GM23248 (cell line): ENCODE measurements at regions not wholly inside any gene's neighbourhood (a gene's known extent, or its start where the extent isn't known, plus 50 kb on each side); places are given as distances from the start of the nearest gene placed in this dataset.

ENCODE experiments used
- DNase-seq: peaks from one replicate; pipeline ENCODE4 v3.0.0-alpha.2; 2015
- H2AFZ ChIP-seq: fragments of 200-600 bp; sonication (generic); 2 replicates; pipeline ENCODE4 v1.6.1; 2016; ENCODE audit warnings: antibody characterized with exemption
- H3F3A ChIP-seq: fragments of 200-600 bp; sonication (generic); 2 replicates; pipeline ENCODE4 v1.6.1; 2016; ENCODE audit warnings: mild to moderate bottlenecking, antibody characterized with exemption, mixed run types; ENCODE audit not compliant: insufficient read depth
- H3K27ac ChIP-seq: fragments of 200-600 bp; sonication (generic); 2 replicates; pipeline ENCODE4 v1.5.1; 2016; ENCODE audit warnings: mild to moderate bottlenecking
- H3K27me3 ChIP-seq: fragments of 200-600 bp; sonication (generic); replicated peaks from 2 replicates; pipeline ENCODE4 v1.6.1; 2016; ENCODE audit warnings: mild to moderate bottlenecking; ENCODE audit not compliant: insufficient read depth
- H3K36me3 ChIP-seq: fragments of 200-600 bp; sonication (generic); 2 replicates; pipeline ENCODE4 v1.6.1; 2016; ENCODE audit warnings: low read depth, mild to moderate bottlenecking
- H3K4me1 ChIP-seq: fragments of 200-600 bp; sonication (generic); 2 replicates; pipeline ENCODE4 v1.6.1; 2016; ENCODE audit warnings: mild to moderate bottlenecking; ENCODE audit not compliant: insufficient read depth
- H3K4me2 ChIP-seq: fragments of 200-600 bp; sonication (generic); one replicate; pipeline ENCODE4 v1.6.1; 2016; ENCODE audit warnings: mild to moderate bottlenecking; ENCODE audit not compliant: unreplicated experiment
- H3K4me3 ChIP-seq: fragments of 200-600 bp; sonication (generic); 2 replicates; pipeline ENCODE4 v1.5.1; 2016; ENCODE audit warnings: mild to moderate bottlenecking
- H3K79me2 ChIP-seq: fragments of 200-600 bp; sonication (generic); 2 replicates; pipeline ENCODE4 v1.6.1; 2016; ENCODE audit warnings: mild to moderate bottlenecking; ENCODE audit not compliant: insufficient read depth
- H3K9ac ChIP-seq: fragments of 200-600 bp; sonication (generic); 2 replicates; pipeline ENCODE4 v1.6.1; 2016; ENCODE audit warnings: mild to moderate bottlenecking
- H3K9me2 ChIP-seq: fragments of 200-600 bp; sonication (generic); 2 replicates; pipeline ENCODE4 v1.6.1; 2016; ENCODE audit warnings: mixed run types, mild to moderate bottlenecking, moderate library complexity; ENCODE audit not compliant: insufficient read depth
- H3K9me3 ChIP-seq: fragments of 200-600 bp; sonication (generic); one replicate; pipeline ENCODE4 v1.6.1; 2017; ENCODE audit warnings: low read depth
- H4K20me1 ChIP-seq: fragments of 200-600 bp; sonication (generic); 2 replicates; pipeline ENCODE4 v1.6.0; 2016; ENCODE audit not compliant: insufficient read depth
- EZH2 ChIP-seq: fragments of 200-600 bp; sonication (generic); IDR thresholded peaks from 2 replicates; pipeline ENCODE4 v1.6.1; 2018; ENCODE audit warnings: antibody characterized with exemption, mild to moderate bottlenecking; ENCODE audit not compliant: insufficient read depth, poor library complexity, severe bottlenecking
- EZH2phosphoT487 ChIP-seq: fragments of 200-600 bp; sonication (generic); IDR thresholded peaks from 2 replicates; pipeline ENCODE4 v1.6.1; 2018; ENCODE audit warnings: antibody characterized with exemption, moderate library complexity, mild to moderate bottlenecking, low read depth; ENCODE audit not compliant: insufficient read depth
- WGBS, 2 experiments: methylation state at CpG; one replicate each; pipeline ENCODE4 v1.1.6; 2015 to 2017; ENCODE audit warnings: low lambda C conversion rate in 2 of 2, low coverage in 1 of 2; ENCODE audit errors: missing lambda C conversion rate in 2 of 2; 5-methylcytosine and 5-hydroxymethylcytosine counted together
- in situ Hi-C: fragments of 300-500 bp; cut with MboI; formaldehyde crosslinking; loops from 2 replicates; pipeline ENCODE4 v1.15.0; 2020

GRCh38 chr3:152779653-152780052 lies 55.3 kb upstream of the P2RY1 start:
- Histone ChIP-seq H3F3A (peaks cover 20% of the 10 kb centered on the region), H3K9ac (no peak overlapping the region), H2AFZ (peak overlapping the region; percentile 41), H3K36me3 (no peaks in the 10 kb centered on the region), H3K27ac (peak overlapping the region; percentile 37), H3K4me3 (0 out of 2 replicates have a peak overlapping the region, but pooled peaks have one; percentile 1), H3K4me2 (peak overlapping the region; percentile 18), H4K20me1 (no peaks in the 10 kb centered on the region), H3K9me3 (no peaks in the 10 kb centered on the region), H3K27me3 (no peaks in the 10 kb centered on the region), H3K79me2 (no peaks in the 10 kb centered on the region), H3K9me2 (no peaks in the 10 kb centered on the region), H3K4me1 (peaks cover 23% of the 10 kb centered on the region)
- WGBS, 2 experiments: 4 to 10% methylated on average over 2 of the region's 2 CpGs
- in situ Hi-C loops: no loop called here
- TF ChIP-seq EZH2 (no peak), EZH2phosphoT487 (no peak)
- peak; percentile 61 for DNase-seq

- peak; percentile 65 for DNase-seq
- H3K27me3 ChIP-seq: no peaks in the 10 kb centered on the region
- in situ Hi-C loops: no loop called here
- H3F3A ChIP-seq: peaks cover 20% of the 10 kb centered on the region
- no peak overlapping the region for H2AFZ ChIP-seq
- no peaks in the 10 kb centered on the region for H4K20me1 ChIP-seq
- peaks cover 23% of the 10 kb centered on the region for H3K4me1 ChIP-seq
- TF ChIP-seq EZH2phosphoT487 (no peak), EZH2 (no peak)
- H3K36me3 ChIP-seq: no peaks in the 10 kb centered on the region
- H3K4me3 ChIP-seq: no peak overlapping the region
- WGBS, 2 experiments: 33 to 38% methylated on average over 2 of the region's 2 CpGs
- H3K9me3 ChIP-seq: no peaks in the 10 kb centered on the region
- H3K27ac ChIP-seq: peak overlapping the region; percentile 37; the same call in 1 of the 2 replicates
- no peaks in the 10 kb centered on the region for H3K9me2 ChIP-seq
- H3K4me2 ChIP-seq: peak overlapping the region; percentile 18
- H3K9ac ChIP-seq: no peak overlapping the region
- H3K79me2 ChIP-seq: no peaks in the 10 kb centered on the region
Observed at GRCh38 chr3:152780553-152780952, 54.4 kb upstream of the P2RY1 start.

GRCh38 chr3:152785051-152785450 lies 49.9 kb upstream of the P2RY1 start:
- no peaks in the 10 kb centered on the region for H3K27me3 ChIP-seq
- no peak overlapping the region for H3K4me3 ChIP-seq
- in situ Hi-C loops: no loop called here
- H4K20me1 ChIP-seq: no peaks in the 10 kb centered on the region
- TF ChIP-seq EZH2phosphoT487 (no peak), EZH2 (no peak)
- no peak overlapping the region for H3K9ac ChIP-seq
- peaks cover 12% of the 10 kb centered on the region for H3F3A ChIP-seq
- 79 to 84% methylated on average over 4 of the region's 4 CpGs for whole genome bisulfite sequencing, 2 experiments
- no peaks in the 10 kb centered on the region for H3K9me2 ChIP-seq
- DNase-seq: no peak
- no peak overlapping the region for H3K4me2 ChIP-seq
- H2AFZ ChIP-seq: no peak overlapping the region
- peaks cover 13% of the 10 kb centered on the region for H3K4me1 ChIP-seq
- no peak overlapping the region for H3K27ac ChIP-seq
- no peaks in the 10 kb centered on the region for H3K36me3 ChIP-seq
- H3K79me2 ChIP-seq: no peaks in the 10 kb centered on the region
- H3K9me3 ChIP-seq: no peaks in the 10 kb centered on the region
